ENCODE measurements at regions not wholly inside any gene's neighbourhood (a gene's known extent, or its start where the extent isn't known, plus 50 kb on each side); places are given as distances from the start of the nearest gene placed in this dataset.

- DNase-seq = peak in 1 of 10 donors; percentile 9
- intact Hi-C loops (cut with DNase I) = loop anchor here (10.0 kb wide), 1 partner anchor 206 kb away; no protein-coding TSS in a partner anchor
These were observed 75.2 kb downstream of the RHCG start for GRCh38 chr15:89421219-89421618.

GRCh38 chr15:89419370-89419984 lies 76.9 kb downstream of the RHCG start:
- peak in 4 of 10 donors; percentile 43 to 86 (median 60) for DNase-seq
- intact Hi-C loops (cut with DNase I) = no loop called here

- DNase-seq = peak in 2 of 10 donors; percentile 69 to 70
- intact Hi-C loops (cut with DNase I) = no loop called here
These were observed 79.1 kb downstream of the RHCG start for GRCh38 chr15:89417206-89417725.

- intact Hi-C loops (cut with DNase I) = no loop called here
- DNase-seq = peak in 6 of 10 donors; percentile 41 to 94 (median 56)
These were observed 79.8 kb downstream of the RHCG start for GRCh38 chr15:89416339-89417183.

- DNase-seq = no peak
- intact Hi-C loops (cut with DNase I) = no loop called here
These were observed 79.9 kb upstream of the POLG start for GRCh38 chr15:89414571-89414970.

GRCh38 chr15:89413877-89414276 lies 79.3 kb upstream of the POLG start:
- intact Hi-C loops (cut with DNase I) = no loop called here
- peak in 2 of 10 donors; percentile 32 to 49 for DNase-seq

GRCh38 chr15:89412905-89413411 lies 78.3 kb upstream of the POLG start:
- peak in 1 of 10 donors; percentile 4 for DNase-seq
- intact Hi-C loops (cut with DNase I) = no loop called here

- intact Hi-C loops (cut with DNase I) = no loop called here
These were observed 75.4 kb upstream of the POLG start for GRCh38 chr15:89410039-89410435.

GRCh38 chr15:89409184-89410038 lies 74.8 kb upstream of the POLG start:
- intact Hi-C loops (cut with DNase I) = no loop called here

More at GRCh38 chr15:89410039-89410435, 75.4 kb upstream of the POLG start:
- DNase-seq = peak in 2 of 10 donors; percentile 37 to 73

GRCh38 chr15:89408372-89409183 lies 74.0 kb upstream of the POLG start:
- peak in 3 of 10 donors; percentile 75 to 87 (median 87) for DNase-seq
- intact Hi-C loops (cut with DNase I) = no loop called here

More at GRCh38 chr15:89409184-89410038, 74.8 kb upstream of the POLG start:
- peak in 3 of 10 donors; percentile 64 to 77 (median 65) for DNase-seq

GRCh38 chr15:89406940-89407607 lies 72.5 kb upstream of the POLG start:
- peak in 3 of 10 donors; percentile 68 to 88 (median 75) for DNase-seq
- intact Hi-C loops (cut with DNase I) = no loop called here

GRCh38 chr15:89406218-89406939 lies 71.8 kb upstream of the POLG start:
- peak in 2 of 10 donors; percentile 59 to 77 for DNase-seq
- intact Hi-C loops (cut with DNase I) = no loop called here

- peak in 2 of 10 donors; percentile 45 to 46 for DNase-seq
- intact Hi-C loops (cut with DNase I) = no loop called here
These were observed 70.9 kb upstream of the POLG start for GRCh38 chr15:89405494-89405893.

GRCh38 chr15:89404023-89404422 lies 69.4 kb upstream of the POLG start:
- DNase-seq = peak in 1 of 10 donors; percentile 32
- intact Hi-C loops (cut with DNase I) = no loop called here

GRCh38 chr15:89402518-89402805 lies 67.8 kb upstream of the POLG start:
- DNase-seq = no peak
- intact Hi-C loops (cut with DNase I) = no loop called here

- intact Hi-C loops (cut with DNase I) = no loop called here
- DNase-seq = peak in 1 of 10 donors; percentile 47
These were observed 67.2 kb upstream of the POLG start for GRCh38 chr15:89401631-89402517.
